H1 (cell line): ENCODE measurements at regions not wholly inside any gene's neighbourhood (a gene's known extent, or its start where the extent isn't known, plus 50 kb on each side); places are given as distances from the start of the nearest gene placed in this dataset.

Experiments used
- ASH2L ChIP-seq: fragments of 200-600, 300-600 bp; sonication (generic); IDR thresholded peaks from one replicate; pipeline ENCODE4 v1.7.1; 2017; ENCODE audit warnings: low read length
- CTCF ChIP-seq, 3 experiments: IDR thresholded peaks; 1 replicate in 2 of 3; 2 replicates in 1 of 3; pipeline versions ENCODE4 v1.5.1 to v1.6.1; 2011; ENCODE audit warnings: low read length in 3 of 3, mild to moderate bottlenecking in 3 of 3, inconsistent platforms in 2 of 3, low read depth in 1 of 3, moderate library complexity in 1 of 3; ENCODE audit not compliant: insufficient read depth in 1 of 3; ENCODE audit errors: control extremely low read depth in 1 of 3
- EZH2 ChIP-seq: fragments of 200-600 bp; sonication (generic); IDR thresholded peaks from 2 replicates; pipeline ENCODE4 v1.7.1; 2012; ENCODE audit warnings: low read depth, mild to moderate bottlenecking, moderate library complexity, low read length, inconsistent platforms; ENCODE audit not compliant: severe bottlenecking

- TF ChIP-seq EZH2, result no peak
- peak in 2 of 3 experiments; percentile 37 to 48; a peak in 3 of 4 replicates for TF ChIP-seq CTCF (IDR thresholded peaks at IDR 0.05; ENCODE audit: control extremely low read depth in 1 of 3, insufficient read depth in 1 of 3, low read depth in 1 of 3, low read length in 3 of 3)
- TF ChIP-seq ASH2L, result no peak
Observed at GRCh38 chr9:118829334-118829733, 539.9 kb downstream of the BRINP1 start.
